IPS DF 6.9 (cell line): ENCODE measurements at regions not wholly inside any gene's neighbourhood (a gene's known extent, or its start where the extent isn't known, plus 50 kb on each side); places are given as distances from the start of the nearest gene placed in this dataset.
"Not testable (repeated sequence)": the region's sequence is repeated elsewhere in the genome, so short reads cannot be mapped to it uniquely, and the experiment has no call there.

Experiments used
- DNase-seq: peaks from one replicate; pipeline ENCODE4 v3.0.0-alpha.2; 2013; ENCODE audit warnings: low read depth, low spot score
- H3K27ac ChIP-seq: one replicate; pipeline ENCODE4 v1.5.1; 2013; ENCODE audit warnings: low read length, control low read depth
- H3K27me3 ChIP-seq: 2 replicates; pipeline ENCODE4 v1.6.1; 2013; ENCODE audit warnings: mild to moderate bottlenecking, low read length; ENCODE audit not compliant: control insufficient read depth, insufficient read depth
- H3K36me3 ChIP-seq: 2 replicates; pipeline ENCODE4 v1.6.1; 2013; ENCODE audit warnings: low read length; ENCODE audit not compliant: control insufficient read depth, insufficient read depth
- H3K4me1 ChIP-seq: 2 replicates; pipeline ENCODE4 v1.6.1; 2013; ENCODE audit warnings: low read length; ENCODE audit not compliant: control insufficient read depth, insufficient read depth
- H3K4me3 ChIP-seq: 2 replicates; pipeline ENCODE4 v1.5.1; 2013; ENCODE audit warnings: mild to moderate bottlenecking, low read length
- H3K9me3 ChIP-seq: 2 replicates; pipeline ENCODE4 v1.6.1; 2013; ENCODE audit warnings: low read length, inconsistent platforms; ENCODE audit not compliant: control insufficient read depth, insufficient read depth
- WGBS: extraction: QIAGEN DNeasy Blood & Tissue Kit; methylation state at CpG from one replicate; pipeline ENCODE4 v1.1.7; 2013; ENCODE audit warnings: mixed read lengths, missing lambda C conversion rate; ENCODE audit not compliant: insufficient read length, insufficient coverage; 5-methylcytosine and 5-hydroxymethylcytosine counted together

GRCh38 chr9:96065482-96066251, 190.2 kb downstream of the ERCC6L2 start:
- Histone ChIP-seq H3K36me3 (no peaks in the 10 kb centered on the region), H3K4me1 (peaks cover 5% of the 10 kb centered on the region; the same call in 1 of the 2 replicates), H3K9me3 (no peaks in the 10 kb centered on the region), H3K27me3 (no peaks in the 10 kb centered on the region), H3K27ac (no peak overlapping the region), H3K4me3 (no peak overlapping the region)
- no peak for DNase-seq
- WGBS, result no CpG with 5 or more reads among the region's 8 CpGs

DNA sequence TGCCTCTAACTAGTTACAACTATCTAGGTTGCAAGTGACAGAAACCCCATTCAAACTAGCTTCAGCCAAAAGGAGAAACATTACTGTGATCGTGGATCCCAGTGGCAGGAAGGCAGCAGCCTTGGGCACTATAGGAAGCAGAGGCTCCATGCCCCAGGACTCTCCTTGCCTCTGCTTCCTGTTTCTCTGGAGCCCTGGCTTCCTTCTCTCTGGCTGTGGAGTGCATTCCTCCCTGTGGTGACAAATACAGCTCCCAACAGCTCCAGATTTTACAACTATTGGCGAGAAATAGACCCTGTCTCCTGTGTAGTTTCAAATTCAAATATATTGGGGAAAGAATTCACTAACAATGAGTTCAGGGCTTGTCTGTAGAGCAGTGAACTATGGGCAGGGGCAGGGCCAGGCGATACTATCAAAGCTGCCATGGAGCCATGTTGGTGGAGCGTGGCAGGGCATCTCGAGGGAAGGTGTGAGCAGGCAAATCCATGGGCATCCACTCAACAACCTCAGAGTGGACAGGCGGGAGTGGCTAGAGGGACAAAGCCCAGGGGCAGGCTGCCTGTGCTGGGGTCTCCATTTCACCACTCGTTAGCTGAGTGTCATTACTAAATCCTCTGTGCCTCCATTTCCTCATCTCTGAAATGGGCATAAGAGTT, 189.5 kb downstream of the ERCC6L2 start:
- no peaks in the 10 kb centered on the region for H3K9me3 ChIP-seq
- no CpG with 5 or more reads among the region's 7 CpGs for WGBS
- no peaks in the 10 kb centered on the region for H3K36me3 ChIP-seq
- peaks cover 5% of the 10 kb centered on the region; the same call in 1 of the 2 replicates for H3K4me1 ChIP-seq
- DNase-seq, result no peak
- H3K27me3 ChIP-seq, result no peaks in the 10 kb centered on the region
- no peak overlapping the region for H3K4me3 ChIP-seq
- no peak overlapping the region for H3K27ac ChIP-seq

DNA sequence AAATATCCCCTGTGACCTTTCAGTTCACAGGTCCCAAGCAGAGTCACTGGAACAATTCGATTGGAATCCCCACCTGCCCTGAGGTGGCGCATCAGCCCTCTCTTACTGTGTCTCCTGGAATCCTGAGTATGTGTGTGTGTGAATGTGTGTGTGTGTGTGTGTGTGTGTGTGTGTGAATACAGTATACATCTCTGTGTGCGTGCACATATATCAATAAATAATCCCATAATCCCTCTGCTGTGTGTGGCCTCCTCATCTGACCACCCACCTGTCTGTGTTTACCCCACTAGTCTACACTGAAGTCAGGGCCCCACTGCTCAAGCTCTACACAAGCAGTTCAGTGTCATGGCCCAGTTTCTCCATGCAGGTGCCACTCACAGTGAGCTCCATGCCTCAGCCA, 187.4 kb downstream of the ERCC6L2 start:
- no peaks in the 10 kb centered on the region for H3K36me3 ChIP-seq
- H3K9me3 ChIP-seq, result no peaks in the 10 kb centered on the region
- H3K27ac ChIP-seq, result no peak overlapping the region
- no peaks in the 10 kb centered on the region for H3K27me3 ChIP-seq
- peaks cover 5% of the 10 kb centered on the region; the same call in 1 of the 2 replicates for H3K4me1 ChIP-seq
- H3K4me3 ChIP-seq, result no peak overlapping the region
- DNase-seq, result no peak
- no CpG with 5 or more reads among the region's 3 CpGs for WGBS

- H3K4me1 ChIP-seq, result peaks cover 4% of the 10 kb centered on the region; the same call in 1 of the 2 replicates
- H3K27ac ChIP-seq, result no peak overlapping the region
- no CpG with 5 or more reads among the region's 4 CpGs for WGBS
- H3K9me3 ChIP-seq, result no peaks in the 10 kb centered on the region
- no peak overlapping the region for H3K4me3 ChIP-seq
- H3K27me3 ChIP-seq, result no peaks in the 10 kb centered on the region
- DNase-seq, result no peak
- H3K36me3 ChIP-seq, result no peaks in the 10 kb centered on the region
Measured at GRCh38 chr9:96062031-96062430, 186.5 kb downstream of the ERCC6L2 start.

DNA sequence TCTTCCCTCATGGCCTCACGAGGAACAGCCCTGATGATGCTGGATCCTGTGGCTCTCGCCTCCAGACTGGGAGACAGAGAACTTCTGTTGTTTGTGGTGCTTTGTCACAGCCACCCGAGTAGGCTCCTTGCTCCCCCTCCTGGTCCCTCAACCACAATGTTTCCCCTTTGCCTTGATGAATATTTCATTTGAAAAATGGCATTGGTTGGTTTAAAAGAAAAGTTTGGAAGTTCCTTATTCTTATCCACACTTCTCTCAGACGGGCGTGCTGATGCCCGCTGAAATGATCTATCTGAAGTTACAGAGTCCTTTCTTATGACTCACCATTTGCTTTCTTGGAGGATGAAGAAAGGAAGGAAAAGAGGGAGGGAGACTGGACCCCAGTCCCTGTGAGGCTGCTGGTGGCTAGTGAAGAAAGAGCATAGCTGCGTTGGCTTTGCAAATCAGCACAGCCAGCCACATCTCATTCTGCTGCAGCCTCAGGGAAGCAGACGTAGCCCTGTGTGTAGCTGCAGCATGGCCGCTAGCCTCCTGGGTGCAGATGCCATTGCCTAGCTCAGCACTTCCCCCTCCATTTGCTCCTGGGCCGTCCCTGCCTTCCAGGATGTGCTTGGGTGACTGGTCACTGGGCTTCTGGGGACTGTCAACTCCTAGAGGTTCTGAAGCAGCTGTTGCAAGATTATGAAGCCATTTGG, 185.9 kb downstream of the ERCC6L2 start:
- WGBS, result no CpG with 5 or more reads among the region's 10 CpGs
- DNase-seq, result no peak
- Histone ChIP-seq H3K9me3 (no peaks in the 10 kb centered on the region), H3K27ac (no peak overlapping the region), H3K4me3 (no peak overlapping the region), H3K4me1 (peaks cover 4% of the 10 kb centered on the region; the same call in 1 of the 2 replicates), H3K36me3 (no peaks in the 10 kb centered on the region), H3K27me3 (no peaks in the 10 kb centered on the region)

DNA sequence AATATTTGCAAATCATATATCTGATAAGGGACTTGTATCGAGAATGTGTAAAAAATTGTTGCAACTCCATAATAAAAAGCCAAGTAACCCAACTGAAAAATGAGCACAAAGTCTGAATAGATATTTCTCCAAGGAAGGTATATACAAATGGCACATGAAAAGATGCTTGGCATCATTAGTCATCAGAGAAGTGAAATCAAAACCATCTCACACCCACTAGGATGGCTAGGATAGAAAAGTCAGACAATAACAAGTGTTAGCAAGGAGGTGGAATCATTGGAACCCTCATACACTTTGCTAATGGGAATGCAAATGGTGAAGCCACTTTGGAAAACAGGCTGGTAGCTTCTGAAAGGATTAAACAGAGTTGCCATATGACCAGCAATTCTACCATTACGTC, 182.7 kb downstream of the ERCC6L2 start:
- no peak for DNase-seq
- H3K27me3 ChIP-seq, result no peaks in the 10 kb centered on the region
- peaks cover 4% of the 10 kb centered on the region; the same call in 1 of the 2 replicates for H3K4me1 ChIP-seq
- H3K36me3 ChIP-seq, result no peaks in the 10 kb centered on the region
- no peak overlapping the region for H3K27ac ChIP-seq
- H3K4me3 ChIP-seq, result no peak overlapping the region
- no peaks in the 10 kb centered on the region for H3K9me3 ChIP-seq
- no CpG with 5 or more reads among the region's 2 CpGs for WGBS

- Histone ChIP-seq H3K4me1 (peaks cover 4% of the 10 kb centered on the region; the same call in 1 of the 2 replicates), H3K27me3 (no peaks in the 10 kb centered on the region), H3K9me3 (no peaks in the 10 kb centered on the region), H3K27ac (no peak overlapping the region), H3K36me3 (no peaks in the 10 kb centered on the region), H3K4me3 (no peak overlapping the region)
- no CpG with 5 or more reads among the region's 1 CpG for WGBS
- DNase-seq, result no peak
Measured at GRCh38 chr9:96057155-96057554, 181.7 kb downstream of the ERCC6L2 start.

GRCh38 chr9:96056226-96056625, 180.7 kb downstream of the ERCC6L2 start:
- no peak for DNase-seq
- no CpG with 5 or more reads among the region's 5 CpGs for WGBS
- H3K27ac ChIP-seq, result no peak overlapping the region
- peaks cover 2% of the 10 kb centered on the region; the same call in 1 of the 2 replicates for H3K4me1 ChIP-seq
- no peaks in the 10 kb centered on the region for H3K27me3 ChIP-seq
- no peaks in the 10 kb centered on the region for H3K9me3 ChIP-seq
- H3K36me3 ChIP-seq, result no peaks in the 10 kb centered on the region
- H3K4me3 ChIP-seq, result no peak overlapping the region

GRCh38 chr9:96054248-96054647, 178.8 kb downstream of the ERCC6L2 start:
- no CpG with 5 or more reads among the region's 5 CpGs for WGBS
- H3K36me3 ChIP-seq, result not testable (repeated sequence)

DNA sequence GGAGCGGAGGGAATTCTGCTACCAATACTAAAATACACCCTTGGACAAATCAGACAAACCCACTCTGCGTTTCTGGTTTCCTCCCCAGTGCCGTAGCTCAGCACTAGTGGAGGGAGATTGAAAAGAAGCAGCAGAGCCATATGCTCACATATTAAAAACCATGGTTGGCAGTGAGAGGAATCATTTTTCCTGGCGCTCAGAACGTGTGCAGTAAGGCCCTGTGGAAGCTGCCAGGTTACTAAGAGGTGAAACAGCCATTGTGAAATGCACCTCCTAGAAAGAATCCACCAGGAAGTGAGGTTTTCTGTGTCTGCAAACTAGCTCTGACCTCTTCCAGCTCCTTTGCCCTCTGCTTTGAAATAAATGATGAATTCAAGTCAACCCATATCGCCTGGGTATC, 177.2 kb downstream of the ERCC6L2 start:
- WGBS, result no CpG with 5 or more reads among the region's 6 CpGs
- H3K9me3 ChIP-seq, result no peaks in the 10 kb centered on the region
- no peaks in the 10 kb centered on the region; the same call in 1 of the 2 replicates for H3K27me3 ChIP-seq
- no peak for DNase-seq
- peaks cover 3% of the 10 kb centered on the region for H3K4me1 ChIP-seq
- no peak overlapping the region for H3K27ac ChIP-seq
- H3K36me3 ChIP-seq, result no peaks in the 10 kb centered on the region
- H3K4me3 ChIP-seq, result no peak overlapping the region

More at GRCh38 chr9:96054248-96054647, 178.8 kb downstream of the ERCC6L2 start:
- H3K9me3 ChIP-seq, H3K4me3 ChIP-seq, H3K27ac ChIP-seq, DNase-seq, H3K27me3 ChIP-seq, H3K4me1 ChIP-seq: not testable (repeated sequence)
